RWPE1 (cell line): ENCODE measurements at regions not wholly inside any gene's neighbourhood (a gene's known extent, or its start where the extent isn't known, plus 50 kb on each side); places are given as distances from the start of the nearest gene placed in this dataset.

Experiments used
- CTCF ChIA-PET: fragments of 350-600 bp; sonication (Branson Sonifier 250); formaldehyde crosslinking; extraction: SDS; loops from one replicate; lab custom pipeline; 2021; lab: Yijun Ruan, JAX
- POLR2A ChIA-PET: fragments of 400-600 bp; formaldehyde crosslinking; extraction: SDS; loops from one replicate; lab custom pipeline; 2020; ENCODE audit warnings: antibody characterized with exemption; ENCODE audit not compliant: low non-redundant PET; lab: Yijun Ruan, JAX
- DNase-seq: peaks from one replicate; pipeline ENCODE4 v3.0.0; 2012; ENCODE audit warnings: low spot score
- H3K27ac ChIP-seq: fragments of 450-650 bp; 2 replicates; pipeline ENCODE4 v1.5.1; 2017
- CTCF ChIP-seq: fragments of 450-650 bp; conservative IDR thresholded peaks from 2 replicates; pipeline ENCODE4 v1.5.1; 2017; ENCODE audit warnings: low read depth, mild to moderate bottlenecking

DNA sequence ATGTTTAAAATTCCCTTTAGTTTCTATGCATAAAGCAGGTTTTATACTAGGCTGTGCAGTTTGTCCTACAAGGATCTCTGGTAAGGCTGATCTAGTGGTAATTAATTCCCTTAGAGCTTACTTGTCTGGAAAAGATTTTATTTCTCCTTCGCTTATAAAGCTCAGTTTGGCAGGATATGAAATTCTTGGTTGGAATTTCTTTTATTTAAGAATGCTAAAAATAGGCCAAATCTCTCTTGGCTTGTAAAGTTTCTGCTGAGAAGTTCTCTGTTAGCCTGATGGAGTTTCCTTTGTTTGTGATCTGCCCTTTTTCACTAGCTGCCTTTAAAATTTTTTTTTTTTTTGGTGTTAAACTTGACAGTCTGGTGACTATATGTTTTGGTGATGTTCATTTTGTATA is 237.1 kb upstream of the TLE4 start:
- ChIA-PET POLR2A (no interaction called here), CTCF (interaction anchor here (0.6 kb wide), 2 partner anchors 38 to 230 kb away, joined by 3 read pairs; no protein-coding TSS in a partner anchor)
- H3K27ac ChIP-seq: no peak overlapping the region
- TF ChIP-seq CTCF: no peak
- no peak for DNase-seq

- no peak for TF ChIP-seq CTCF
- POLR2A ChIA-PET: no interaction called here
- CTCF ChIA-PET: no interaction called here
- DNase-seq: no peak
- no peak overlapping the region for H3K27ac ChIP-seq
These were observed 235.8 kb upstream of the TLE4 start for GRCh38 chr9:79335987-79336386.

DNA sequence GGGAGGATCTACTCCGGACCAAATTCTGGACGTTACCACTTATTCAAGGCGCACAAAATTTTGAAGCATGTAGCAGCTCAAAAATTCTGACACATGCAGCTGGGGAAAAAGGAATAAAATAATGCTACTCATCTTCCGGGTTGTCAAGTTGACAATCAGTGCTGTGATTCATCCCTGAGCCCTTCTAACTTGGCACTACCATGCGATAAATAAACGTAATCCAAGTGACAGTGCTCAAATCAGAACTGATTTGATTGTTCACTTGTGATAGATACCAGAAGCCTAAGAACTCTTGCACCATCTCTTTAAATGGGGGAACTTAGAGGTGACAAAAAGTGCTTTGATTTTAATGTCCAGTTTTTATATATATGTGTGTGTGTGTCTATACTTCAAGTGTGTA is 230.2 kb upstream of the TLE4 start:
- ChIA-PET POLR2A (no interaction called here), CTCF (no interaction called here)
- TF ChIP-seq CTCF: no peak
- DNase-seq: no peak
- no peak overlapping the region for H3K27ac ChIP-seq

DNA sequence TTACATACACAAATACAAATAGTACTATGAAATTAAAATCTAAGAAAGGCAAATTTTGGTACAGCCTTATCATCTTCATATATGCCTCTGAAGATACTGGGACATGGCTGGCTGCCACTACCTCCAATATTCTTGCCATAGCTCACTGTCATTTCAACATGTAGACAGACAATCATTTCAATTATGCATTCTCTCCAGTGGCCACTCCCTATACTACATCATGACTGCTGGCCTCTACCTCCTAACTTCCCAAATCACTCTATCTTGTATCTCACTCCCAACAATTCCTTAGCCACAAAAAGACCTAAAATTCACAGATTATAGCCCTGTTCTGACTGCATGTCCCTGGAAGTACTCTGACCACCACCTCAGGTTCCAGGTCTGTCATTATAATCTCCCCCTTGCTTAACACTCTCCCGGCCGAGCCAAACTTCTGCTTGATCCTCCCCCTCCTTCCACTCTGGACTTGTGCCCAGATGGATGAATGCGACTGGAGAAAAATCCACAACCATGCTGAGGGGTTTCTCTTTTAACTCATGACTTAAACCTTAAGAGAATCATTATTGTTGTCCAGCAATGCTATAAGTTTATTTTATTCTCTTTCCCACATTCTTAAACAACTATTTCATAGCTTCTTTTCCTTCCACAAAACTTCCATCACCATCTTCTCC is 225.3 kb upstream of the TLE4 start:
- ChIA-PET POLR2A (no interaction called here), CTCF (interaction anchor here (0.6 kb wide), 1 partner anchor 573 kb away, joined by 3 read pairs; no protein-coding TSS in a partner anchor)

DNA sequence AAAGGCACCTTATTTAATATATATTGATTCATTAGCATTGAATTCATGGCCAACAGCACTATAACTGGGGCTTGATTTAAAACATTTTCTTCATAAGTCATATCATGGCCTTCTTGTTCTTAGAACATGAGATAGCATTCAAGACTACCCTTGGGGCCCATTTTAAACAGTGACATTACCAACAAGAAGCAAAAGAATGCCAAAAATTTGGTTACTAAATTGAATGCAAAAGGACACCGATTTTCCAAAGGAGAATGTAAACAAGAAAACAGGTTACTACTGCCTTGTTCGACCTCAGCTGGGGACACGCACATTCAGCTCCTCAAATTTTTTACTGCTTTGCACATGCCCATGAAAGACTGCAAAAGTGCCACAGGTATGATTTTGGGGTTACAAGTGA is 219.4 kb upstream of the TLE4 start:
- no peak for TF ChIP-seq CTCF
- no peak for DNase-seq
- ChIA-PET POLR2A (no interaction called here), CTCF (no interaction called here)
- H3K27ac ChIP-seq: no peak overlapping the region

More for the DNA sequence above, 225.3 kb upstream of the TLE4 start:
- no peak for DNase-seq
- no peak overlapping the region for H3K27ac ChIP-seq
- TF ChIP-seq CTCF: no peak

GRCh38 chr9:79353856-79354520 is 217.8 kb upstream of the TLE4 start:
- ChIA-PET POLR2A (no interaction called here), CTCF (no interaction called here)
- DNase-seq: no peak
- H3K27ac ChIP-seq: no peak overlapping the region
- no peak for TF ChIP-seq CTCF
